Tibial nerve (tissue), 3 donors: ENCODE measurements at regions not wholly inside any gene's neighbourhood (a gene's known extent, or its start where the extent isn't known, plus 50 kb on each side); places are given as distances from the start of the nearest gene placed in this dataset.

Experiments
- CTCF ChIP-seq, 5 experiments: fragments of 200-600 bp in 3 of 5; fragments of 450-650 bp in 2 of 5; sonication (generic) in 3 of 5; IDR thresholded peaks; one replicate each; pipeline ENCODE4 v1.5.1; 2016 to 2019; ENCODE audit warnings: antibody characterized with exemption in 5 of 5, mild to moderate bottlenecking in 3 of 5, moderate library complexity in 2 of 5
- POLR2A ChIP-seq, 2 donors: fragments of 450-650 bp; IDR thresholded peaks; one replicate each; pipeline ENCODE4 v1.6.1; 2017; ENCODE audit warnings: antibody characterized with exemption in 2 of 2, mild to moderate bottlenecking in 2 of 2, moderate library complexity in 2 of 2

- TF ChIP-seq CTCF (IDR thresholded peaks at IDR 0.05) (no peak), POLR2A (IDR thresholded peaks at IDR 0.05) (no peak)
Measured at GRCh38 chr11:25435197-25435596, 896.7 kb upstream of the ANO3 start.
